ENCODE measurements at regions not wholly inside any gene's neighbourhood (a gene's known extent, or its start where the extent isn't known, plus 50 kb on each side); places are given as distances from the start of the nearest gene placed in this dataset.
"Not testable (repeated sequence)": the region's sequence is repeated elsewhere in the genome, so short reads cannot be mapped to it uniquely, and the experiment has no call there.

GRCh38 chr2:131758941-131759340 is 231.3 kb downstream of the CCDC74A start:
- H4K8ac ChIP-seq (ENCODE audit: extremely low read depth, insufficient read depth, low read length); H2BK12ac ChIP-seq (ENCODE audit: low read depth, low read length); H2BK20ac ChIP-seq (ENCODE audit: low read length); H3K4me2 ChIP-seq (ENCODE audit: insufficient read depth in 1 of 2, low read depth in 2 of 2, low read length in 2 of 2); H3K27ac ChIP-seq (ENCODE audit: low read depth, low read length); H3K79me1 ChIP-seq (ENCODE audit: low read depth, low read length); H2BK15ac ChIP-seq (ENCODE audit: low read length); H3K4me3 ChIP-seq (ENCODE audit: extremely low read depth in 1 of 4, insufficient read depth in 2 of 4, low read depth in 3 of 4, low read length in 4 of 4); DNase-seq (ENCODE audit: low read depth in 1 of 2, low spot score in 2 of 2); H3K14ac ChIP-seq (ENCODE audit: insufficient read length); H3K36me3 ChIP-seq (ENCODE audit: control insufficient read depth in 2 of 4, insufficient read depth in 4 of 4, low read length in 3 of 4); H3K27me3 ChIP-seq (replicated peaks in 1 of 4; ENCODE audit: control insufficient read depth in 3 of 4, extremely low read depth in 1 of 4, insufficient read depth in 3 of 4, low read length in 3 of 4); H4K91ac ChIP-seq (replicated peaks; ENCODE audit: insufficient read length, low read length); H3K4me1 ChIP-seq (replicated peaks in 1 of 4; ENCODE audit: control insufficient read depth in 3 of 4, insufficient read depth in 4 of 4, low read length in 3 of 4); H2BK5ac ChIP-seq (ENCODE audit: low read depth, low read length); H3K23ac ChIP-seq (ENCODE audit: insufficient read length); POLR2A ChIA-PET (ENCODE audit: partially characterized antibody); H2BK120ac ChIP-seq (replicated peaks; ENCODE audit: low read depth, low read length); H4K20me1 ChIP-seq (replicated peaks in 1 of 2; ENCODE audit: control insufficient read depth in 1 of 2, insufficient read depth in 2 of 2, low read length in 2 of 2); H3K18ac ChIP-seq (ENCODE audit: extremely low read depth, low read length); H3K23me2 ChIP-seq (ENCODE audit: low read depth, low read length); H3K79me2 ChIP-seq (ENCODE audit: control insufficient read depth in 1 of 2, insufficient read depth in 2 of 2, low read length in 2 of 2); FAIRE-seq; H4K5ac ChIP-seq (ENCODE audit: insufficient read length, low read depth, low read length); H3K9ac ChIP-seq (replicated peaks in 1 of 4; ENCODE audit: extremely low read depth in 1 of 4, low read depth in 3 of 4, low read length in 3 of 4); H3K56ac ChIP-seq (replicated peaks; ENCODE audit: insufficient read length, low read depth, low read length); H2AK5ac ChIP-seq (ENCODE audit: low read depth, low read length); H2AFZ ChIP-seq (ENCODE audit: low read length); H3K4ac ChIP-seq (replicated peaks; ENCODE audit: insufficient read length, low read depth, low read length): not testable (repeated sequence)
- WGBS, 2 experiments (ENCODE audit: extremely low coverage in 1 of 2, insufficient coverage in 1 of 2, insufficient read length in 1 of 2, insufficient replicate concordance in 2 of 2, low coverage in 1 of 2, low lambda C conversion rate in 2 of 2, missing lambda C conversion rate in 1 of 2), result 93% methylated on average over 4 of the region's 4 CpGs; no CpG with 5 or more reads in 1 of the 2 experiments
- CTCF ChIA-PET (ENCODE audit: partially characterized antibody), result interaction anchor here (1.3 kb wide), 1 partner anchor 74 kb away, joined by 3 read pairs; no protein-coding TSS in a partner anchor
- H3K9me3 ChIP-seq (ENCODE audit: insufficient read depth in 2 of 2, low read depth in 1 of 2, low read length in 1 of 2), result peaks cover 6 to 44% of the 10 kb centered on the region in 2 experiments; a peak in 3 of 4 replicates

- H4K20me1 ChIP-seq (replicated peaks in 1 of 2; ENCODE audit: control insufficient read depth in 1 of 2, insufficient read depth in 2 of 2, low read length in 2 of 2); H3K23me2 ChIP-seq (ENCODE audit: low read depth, low read length); H3K4me3 ChIP-seq (ENCODE audit: extremely low read depth in 1 of 4, insufficient read depth in 2 of 4, low read depth in 3 of 4, low read length in 4 of 4); H3K4ac ChIP-seq (replicated peaks; ENCODE audit: insufficient read length, low read depth, low read length); H3K23ac ChIP-seq (ENCODE audit: insufficient read length); H3K9ac ChIP-seq (replicated peaks in 1 of 4; ENCODE audit: extremely low read depth in 1 of 4, low read depth in 3 of 4, low read length in 3 of 4); H3K9me3 ChIP-seq (ENCODE audit: insufficient read depth in 2 of 2, low read depth in 1 of 2, low read length in 1 of 2); H2BK12ac ChIP-seq (ENCODE audit: low read depth, low read length); FAIRE-seq; H3K27me3 ChIP-seq (replicated peaks in 1 of 4; ENCODE audit: control insufficient read depth in 3 of 4, extremely low read depth in 1 of 4, insufficient read depth in 3 of 4, low read length in 3 of 4); H4K91ac ChIP-seq (replicated peaks; ENCODE audit: insufficient read length, low read length); H3K27ac ChIP-seq (ENCODE audit: low read depth, low read length); H3K4me1 ChIP-seq (replicated peaks in 1 of 4; ENCODE audit: control insufficient read depth in 3 of 4, insufficient read depth in 4 of 4, low read length in 3 of 4); H2AFZ ChIP-seq (ENCODE audit: low read length); H3K36me3 ChIP-seq (ENCODE audit: control insufficient read depth in 2 of 4, insufficient read depth in 4 of 4, low read length in 3 of 4); H3K14ac ChIP-seq (ENCODE audit: insufficient read length); H2BK5ac ChIP-seq (ENCODE audit: low read depth, low read length); CTCF ChIA-PET (ENCODE audit: partially characterized antibody); POLR2A ChIA-PET (ENCODE audit: partially characterized antibody); H2AK5ac ChIP-seq (ENCODE audit: low read depth, low read length); H3K18ac ChIP-seq (ENCODE audit: extremely low read depth, low read length); H3K79me2 ChIP-seq (ENCODE audit: control insufficient read depth in 1 of 2, insufficient read depth in 2 of 2, low read length in 2 of 2); DNase-seq (ENCODE audit: low read depth in 1 of 2, low spot score in 2 of 2); H3K56ac ChIP-seq (replicated peaks; ENCODE audit: insufficient read length, low read depth, low read length); H2BK20ac ChIP-seq (ENCODE audit: low read length); H3K79me1 ChIP-seq (ENCODE audit: low read depth, low read length); H2BK15ac ChIP-seq (ENCODE audit: low read length); H4K5ac ChIP-seq (ENCODE audit: insufficient read length, low read depth, low read length); H4K8ac ChIP-seq (ENCODE audit: extremely low read depth, insufficient read depth, low read length); H3K4me2 ChIP-seq (ENCODE audit: insufficient read depth in 1 of 2, low read depth in 2 of 2, low read length in 2 of 2); H2BK120ac ChIP-seq (replicated peaks; ENCODE audit: low read depth, low read length): not testable (repeated sequence)
- 85% methylated on average over 8 of the region's 10 CpGs; no CpG with 5 or more reads in 1 of the 2 experiments for WGBS, 2 experiments (ENCODE audit: extremely low coverage in 1 of 2, insufficient coverage in 1 of 2, insufficient read length in 1 of 2, insufficient replicate concordance in 2 of 2, low coverage in 1 of 2, low lambda C conversion rate in 2 of 2, missing lambda C conversion rate in 1 of 2)
Observed at GRCh38 chr2:131774955-131775555, 247.4 kb downstream of the CCDC74A start.
